DMS79 (cell line): ENCODE measurements at regions not wholly inside any gene's neighbourhood (a gene's known extent, or its start where the extent isn't known, plus 50 kb on each side); places are given as distances from the start of the nearest gene placed in this dataset.

Experiments
- DNase-seq: peaks from one replicate; lab custom pipeline; 2025; lab: John Stamatoyannopoulos, UW

GRCh38 chr7:16055263-16055976, 365.9 kb downstream of the CRPPA start:
- no peak for DNase-seq

GRCh38 chr7:16051561-16052255, 365.2 kb upstream of the MEOX2 start:
- no peak for DNase-seq

- no peak for DNase-seq
Observed at GRCh38 chr7:16046041-16046440, 359.6 kb upstream of the MEOX2 start.

- no peak for DNase-seq
Observed at GRCh38 chr7:16045296-16045695, 358.8 kb upstream of the MEOX2 start.

- DNase-seq, result no peak
Observed at GRCh38 chr7:16044645-16045044, 358.2 kb upstream of the MEOX2 start.

- no peak for DNase-seq
Observed at GRCh38 chr7:16040346-16040745, 353.9 kb upstream of the MEOX2 start.

- DNase-seq, result no peak
Observed at GRCh38 chr7:16038906-16039305, 352.4 kb upstream of the MEOX2 start.

GRCh38 chr7:16035392-16035791, 348.9 kb upstream of the MEOX2 start:
- no peak for DNase-seq

GRCh38 chr7:16034866-16035265, 348.4 kb upstream of the MEOX2 start:
- no peak for DNase-seq

GRCh38 chr7:16034353-16034752, 347.9 kb upstream of the MEOX2 start:
- DNase-seq, result no peak

GRCh38 chr7:16033233-16033632, 346.8 kb upstream of the MEOX2 start:
- no peak for DNase-seq

- no peak for DNase-seq
Observed at GRCh38 chr7:16028636-16029035, 342.2 kb upstream of the MEOX2 start.

GRCh38 chr7:16028103-16028502, 341.6 kb upstream of the MEOX2 start:
- no peak for DNase-seq

- DNase-seq, result no peak
Observed at GRCh38 chr7:16027396-16027795, 340.9 kb upstream of the MEOX2 start.

GRCh38 chr7:16026253-16027020, 340.0 kb upstream of the MEOX2 start:
- DNase-seq, result no peak

GRCh38 chr7:16025696-16026095, 339.2 kb upstream of the MEOX2 start:
- no peak for DNase-seq

GRCh38 chr7:16023503-16023902, 337.0 kb upstream of the MEOX2 start:
- no peak for DNase-seq

- no peak for DNase-seq
Observed at GRCh38 chr7:16023046-16023445, 336.6 kb upstream of the MEOX2 start.

- no peak for DNase-seq
Observed at GRCh38 chr7:16021851-16022250, 335.4 kb upstream of the MEOX2 start.

GRCh38 chr7:16015981-16016380, 329.5 kb upstream of the MEOX2 start:
- DNase-seq, result no peak

GRCh38 chr7:16014031-16014430, 327.5 kb upstream of the MEOX2 start:
- DNase-seq, result no peak

GRCh38 chr7:16007911-16008310, 321.4 kb upstream of the MEOX2 start:
- no peak for DNase-seq

- DNase-seq, result peak; percentile 35
Observed at GRCh38 chr7:16004702-16005101, 318.2 kb upstream of the MEOX2 start.
